ENCODE measurements at regions not wholly inside any gene's neighbourhood (a gene's known extent, or its start where the extent isn't known, plus 50 kb on each side); places are given as distances from the start of the nearest gene placed in this dataset.

GRCh38 chr5:92652756-92653155 lies 928.3 kb downstream of the NR2F1-AS1 start:
- TF ChIP-seq, protein P1, sequence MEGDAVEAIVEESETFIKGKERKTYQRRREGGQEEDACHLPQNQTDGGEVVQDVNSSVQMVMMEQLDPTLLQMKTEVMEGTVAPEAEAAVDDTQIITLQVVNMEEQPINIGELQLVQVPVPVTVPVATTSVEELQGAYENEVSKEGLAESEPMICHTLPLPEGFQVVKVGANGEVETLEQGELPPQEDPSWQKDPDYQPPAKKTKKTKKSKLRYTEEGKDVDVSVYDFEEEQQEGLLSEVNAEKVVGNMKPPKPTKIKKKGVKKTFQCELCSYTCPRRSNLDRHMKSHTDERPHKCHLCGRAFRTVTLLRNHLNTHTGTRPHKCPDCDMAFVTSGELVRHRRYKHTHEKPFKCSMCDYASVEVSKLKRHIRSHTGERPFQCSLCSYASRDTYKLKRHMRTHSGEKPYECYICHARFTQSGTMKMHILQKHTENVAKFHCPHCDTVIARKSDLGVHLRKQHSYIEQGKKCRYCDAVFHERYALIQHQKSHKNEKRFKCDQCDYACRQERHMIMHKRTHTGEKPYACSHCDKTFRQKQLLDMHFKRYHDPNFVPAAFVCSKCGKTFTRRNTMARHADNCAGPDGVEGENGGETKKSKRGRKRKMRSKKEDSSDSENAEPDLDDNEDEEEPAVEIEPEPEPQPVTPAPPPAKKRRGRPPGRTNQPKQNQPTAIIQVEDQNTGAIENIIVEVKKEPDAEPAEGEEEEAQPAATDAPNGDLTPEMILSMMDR (IDR thresholded peaks at IDR 0.05; ENCODE audit: insufficient read depth, low read depth, low read length), result no peak

GRCh38 chr5:92644266-92644886 lies 936.6 kb downstream of the NR2F1-AS1 start:
- TF ChIP-seq, protein P1 (IDR thresholded peaks at IDR 0.05; ENCODE audit: insufficient read depth, low read depth, low read length), result peak; percentile 18
- DNase-seq (ENCODE audit: low read depth), result no peak
- H3K4me3 ChIP-seq (ENCODE audit: low read depth, low read length), result no peak overlapping the region

More at GRCh38 chr5:92652756-92653155, 928.3 kb downstream of the NR2F1-AS1 start:
- H3K4me3 ChIP-seq (ENCODE audit: low read depth, low read length), result no peak overlapping the region
- peak; percentile 48 for DNase-seq (ENCODE audit: low read depth)

DNA sequence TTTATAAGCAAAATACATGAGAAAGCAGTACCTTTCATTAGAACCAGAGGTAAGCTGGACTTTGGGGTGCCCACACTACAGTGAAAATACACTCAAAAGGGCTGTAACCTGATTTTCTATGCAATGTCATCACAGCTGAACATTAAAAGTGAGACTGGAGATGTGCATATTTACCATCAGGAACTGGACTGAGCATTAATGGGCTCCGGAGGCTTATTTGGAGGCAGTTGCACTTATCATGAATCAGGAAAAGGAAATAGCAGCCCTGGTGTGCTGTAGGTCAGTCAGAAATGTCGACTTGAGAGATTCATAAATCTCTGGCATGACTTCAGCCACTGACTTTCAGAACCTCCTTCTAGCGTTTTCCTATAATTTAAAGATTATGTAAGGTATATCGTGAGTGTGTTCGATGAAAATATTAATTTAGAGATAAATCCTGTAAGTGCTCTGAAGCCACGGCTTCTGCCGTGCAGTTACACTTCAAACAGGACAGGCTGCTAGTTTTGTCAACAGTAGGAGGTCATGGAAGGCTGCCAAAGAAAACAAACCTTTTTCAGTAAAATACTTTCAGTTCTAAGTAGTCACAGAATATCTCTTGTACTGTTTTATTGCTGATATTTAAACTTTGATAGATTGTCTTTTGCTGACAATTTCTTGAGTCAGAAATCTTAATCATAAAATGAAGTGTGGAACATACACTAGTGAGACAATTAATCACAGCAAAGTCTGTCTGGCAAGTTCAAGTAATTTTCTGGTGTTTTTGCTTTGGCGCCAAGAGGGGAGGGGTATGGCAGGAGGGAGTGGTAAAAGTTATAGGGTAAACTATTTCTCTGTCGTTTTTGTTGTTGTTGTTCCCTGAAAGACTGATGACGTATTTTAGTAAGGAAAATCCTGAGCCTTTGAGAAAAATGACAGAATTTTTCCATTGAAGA lies 939.7 kb downstream of the NR2F1-AS1 start:
- peak overlapping the region; percentile 35 for H3K4me3 ChIP-seq (ENCODE audit: low read depth, low read length)
- TF ChIP-seq, protein P1 (IDR thresholded peaks at IDR 0.05; ENCODE audit: insufficient read depth, low read depth, low read length), result no peak
- DNase-seq (ENCODE audit: low read depth), result peak; percentile 87

- TF ChIP-seq, protein P1 (IDR thresholded peaks at IDR 0.05; ENCODE audit: insufficient read depth, low read depth, low read length), result no peak
- H3K4me3 ChIP-seq (ENCODE audit: low read depth, low read length), result no peak overlapping the region
- DNase-seq (ENCODE audit: low read depth), result no peak
Measured at GRCh38 chr5:92640340-92640739, 940.7 kb downstream of the NR2F1-AS1 start.

DNA sequence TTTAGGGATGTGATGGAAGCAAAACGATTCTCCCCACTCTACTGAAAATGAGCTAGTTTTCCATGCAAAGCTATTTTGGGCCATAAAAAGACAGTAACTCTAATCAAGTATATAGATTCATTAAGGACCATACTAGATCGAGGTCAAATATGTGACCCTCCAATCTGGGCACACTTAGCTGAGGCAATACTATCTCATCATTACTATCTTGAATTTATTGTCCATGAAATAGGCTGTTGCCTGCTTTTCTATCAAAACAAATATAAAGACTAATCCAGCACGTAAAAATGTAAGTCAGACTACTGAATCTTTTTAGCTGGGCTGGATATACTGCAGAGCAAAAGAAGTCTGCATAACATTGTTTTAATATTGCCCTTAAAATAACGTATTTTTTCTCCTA lies 943.1 kb downstream of the NR2F1-AS1 start:
- DNase-seq (ENCODE audit: low read depth), result peak; percentile 5
- TF ChIP-seq, protein P1 (IDR thresholded peaks at IDR 0.05; ENCODE audit: insufficient read depth, low read depth, low read length), result no peak
- H3K4me3 ChIP-seq (ENCODE audit: low read depth, low read length), result no peak overlapping the region

DNA sequence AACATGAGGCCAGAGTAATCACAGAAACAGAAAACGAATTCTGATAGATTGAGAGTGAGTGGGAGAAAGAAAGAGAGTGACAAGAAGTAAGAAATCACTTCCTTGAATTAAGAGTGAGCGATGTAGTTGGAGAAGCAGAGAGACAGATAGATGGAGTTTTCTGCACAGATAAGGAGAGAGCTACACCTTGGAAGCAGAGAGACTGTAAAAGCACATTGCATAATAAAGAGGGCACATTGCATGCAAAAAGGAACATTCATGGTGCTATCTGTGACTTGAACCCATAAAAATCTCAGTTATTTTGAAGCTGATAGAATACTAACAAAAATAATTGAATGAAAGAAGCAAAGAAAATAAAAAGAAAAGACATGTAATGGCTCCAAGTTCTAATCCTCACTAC lies 943.8 kb downstream of the NR2F1-AS1 start:
- H3K4me3 ChIP-seq (ENCODE audit: low read depth, low read length), result no peak overlapping the region
- TF ChIP-seq, protein P1 (IDR thresholded peaks at IDR 0.05; ENCODE audit: insufficient read depth, low read depth, low read length), result no peak
- DNase-seq (ENCODE audit: low read depth), result peak; percentile 13
